PC-9 (cell line): ENCODE measurements at regions not wholly inside any gene's neighbourhood (a gene's known extent, or its start where the extent isn't known, plus 50 kb on each side); places are given as distances from the start of the nearest gene placed in this dataset.

ENCODE experiments used
- EZH2 ChIP-seq: fragments of 200-600 bp; sonication (generic); IDR thresholded peaks from 2 replicates; pipeline ENCODE4 v1.8.0; 2017; ENCODE audit warnings: antibody characterized with exemption, low read depth
- TF ChIP-seq, protein P1 (sequence below): fragments of 200-600 bp; sonication (generic); conservative IDR thresholded peaks from 2 replicates; pipeline ENCODE4 v1.6.1; 2017; ENCODE audit warnings: mixed run types, antibody characterized with exemption, mild to moderate bottlenecking, moderate library complexity

DNA sequence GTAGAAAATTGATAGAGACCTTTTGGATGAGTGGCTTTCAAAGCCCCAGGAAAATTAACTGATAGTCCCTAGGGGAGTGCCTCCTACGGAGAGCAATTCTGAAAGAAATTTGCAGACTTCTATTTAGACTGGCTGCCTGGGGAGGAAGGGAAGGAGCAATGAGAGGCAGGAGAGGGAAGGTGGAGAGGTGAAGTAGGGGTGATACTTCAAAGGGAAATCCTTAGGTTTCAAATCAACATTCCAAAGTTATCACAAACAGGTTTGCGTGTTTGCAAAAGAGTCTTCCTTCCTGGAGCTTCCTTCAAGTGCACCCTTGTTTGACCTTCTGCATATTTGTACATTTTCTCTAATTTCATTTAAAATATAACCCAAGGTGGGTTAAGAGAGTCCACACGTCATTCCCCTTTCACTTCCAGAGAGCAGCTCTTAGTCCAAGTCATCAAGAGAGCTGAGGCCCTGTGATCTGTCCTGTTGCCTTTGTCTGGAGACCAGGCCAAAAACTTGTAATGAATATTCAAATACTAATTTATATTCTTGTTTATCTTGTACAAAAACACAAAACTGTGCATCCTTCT, 157.8 kb downstream of the CLCN4 start:
- TF ChIP-seq, protein P1, sequence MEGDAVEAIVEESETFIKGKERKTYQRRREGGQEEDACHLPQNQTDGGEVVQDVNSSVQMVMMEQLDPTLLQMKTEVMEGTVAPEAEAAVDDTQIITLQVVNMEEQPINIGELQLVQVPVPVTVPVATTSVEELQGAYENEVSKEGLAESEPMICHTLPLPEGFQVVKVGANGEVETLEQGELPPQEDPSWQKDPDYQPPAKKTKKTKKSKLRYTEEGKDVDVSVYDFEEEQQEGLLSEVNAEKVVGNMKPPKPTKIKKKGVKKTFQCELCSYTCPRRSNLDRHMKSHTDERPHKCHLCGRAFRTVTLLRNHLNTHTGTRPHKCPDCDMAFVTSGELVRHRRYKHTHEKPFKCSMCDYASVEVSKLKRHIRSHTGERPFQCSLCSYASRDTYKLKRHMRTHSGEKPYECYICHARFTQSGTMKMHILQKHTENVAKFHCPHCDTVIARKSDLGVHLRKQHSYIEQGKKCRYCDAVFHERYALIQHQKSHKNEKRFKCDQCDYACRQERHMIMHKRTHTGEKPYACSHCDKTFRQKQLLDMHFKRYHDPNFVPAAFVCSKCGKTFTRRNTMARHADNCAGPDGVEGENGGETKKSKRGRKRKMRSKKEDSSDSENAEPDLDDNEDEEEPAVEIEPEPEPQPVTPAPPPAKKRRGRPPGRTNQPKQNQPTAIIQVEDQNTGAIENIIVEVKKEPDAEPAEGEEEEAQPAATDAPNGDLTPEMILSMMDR = no peak
- no peak for TF ChIP-seq EZH2
